ENCODE measurements at regions not wholly inside any gene's neighbourhood (a gene's known extent, or its start where the extent isn't known, plus 50 kb on each side); places are given as distances from the start of the nearest gene placed in this dataset.
"Not testable (repeated sequence)": the region's sequence is repeated elsewhere in the genome, so short reads cannot be mapped to it uniquely, and the experiment has no call there.

- DNase-seq (ENCODE audit: low read depth): no peak
- no peak for TF ChIP-seq CTCF (conservative IDR thresholded peaks at IDR 0.05; ENCODE audit: low read depth, low read length)
- H3K4me3 ChIP-seq (ENCODE audit: low read depth, low read length): no peak overlapping the region
These were observed 93.6 kb downstream of the SCN11A start for GRCh38 chr3:38958026-38958720.

GRCh38 chr3:38957296-38957695 is 94.4 kb downstream of the SCN11A start:
- no peak for TF ChIP-seq CTCF (conservative IDR thresholded peaks at IDR 0.05; ENCODE audit: low read depth, low read length)
- no peak overlapping the region for H3K4me3 ChIP-seq (ENCODE audit: low read depth, low read length)
- DNase-seq (ENCODE audit: low read depth): no peak

GRCh38 chr3:38952721-38953120 is 99.0 kb downstream of the SCN11A start:
- no peak overlapping the region for H3K4me3 ChIP-seq (ENCODE audit: low read depth, low read length)
- no peak for TF ChIP-seq CTCF (conservative IDR thresholded peaks at IDR 0.05; ENCODE audit: low read depth, low read length)
- DNase-seq (ENCODE audit: low read depth): no peak

- not testable (repeated sequence) for H3K4me3 ChIP-seq (ENCODE audit: low read depth, low read length); DNase-seq (ENCODE audit: low read depth)
These were observed 100.6 kb downstream of the SCN11A start for GRCh38 chr3:38951167-38951566.

- no peak for DNase-seq (ENCODE audit: low read depth)
- no peak for TF ChIP-seq CTCF (conservative IDR thresholded peaks at IDR 0.05; ENCODE audit: low read depth, low read length)
- H3K4me3 ChIP-seq (ENCODE audit: low read depth, low read length): no peak overlapping the region
These were observed 101.2 kb downstream of the SCN11A start for GRCh38 chr3:38950581-38950980.

- DNase-seq (ENCODE audit: low read depth): no peak
- no peak overlapping the region for H3K4me3 ChIP-seq (ENCODE audit: low read depth, low read length)
- no peak for TF ChIP-seq CTCF (conservative IDR thresholded peaks at IDR 0.05; ENCODE audit: low read depth, low read length)
These were observed 101.8 kb downstream of the SCN11A start for GRCh38 chr3:38949994-38950393.

- TF ChIP-seq CTCF (conservative IDR thresholded peaks at IDR 0.05; ENCODE audit: low read depth, low read length): no peak
- H3K4me3 ChIP-seq (ENCODE audit: low read depth, low read length): no peak overlapping the region
- DNase-seq (ENCODE audit: low read depth): no peak
These were observed 111.3 kb downstream of the SCN11A start for GRCh38 chr3:38940394-38940793.
